Mammary epithelial cell (primary cell): ENCODE measurements at regions not wholly inside any gene's neighbourhood (a gene's known extent, or its start where the extent isn't known, plus 50 kb on each side); places are given as distances from the start of the nearest gene placed in this dataset.

ENCODE experiments used
- EZH2 ChIP-seq: IDR thresholded peaks from 2 replicates; pipeline ENCODE4 v1.6.1; 2012; ENCODE audit warnings: low read length, inconsistent platforms, borderline replicate concordance
- TF ChIP-seq, protein P1 (sequence below), 2 donors: IDR thresholded peaks in 1 of 2; conservative IDR thresholded peaks in 1 of 2; 2 replicates each; pipeline ENCODE4 v1.5.1; 2011 to 2012; ENCODE audit warnings: inconsistent platforms in 2 of 2, low read length in 2 of 2, mild to moderate bottlenecking in 2 of 2, control low read depth in 1 of 2, low read depth in 1 of 2; ENCODE audit not compliant: insufficient read depth in 1 of 2; ENCODE audit errors: extremely low read depth in 1 of 2

GRCh38 chr15:38701149-38701548 lies 136.5 kb upstream of the RASGRP1 start:
- TF ChIP-seq, protein P1, sequence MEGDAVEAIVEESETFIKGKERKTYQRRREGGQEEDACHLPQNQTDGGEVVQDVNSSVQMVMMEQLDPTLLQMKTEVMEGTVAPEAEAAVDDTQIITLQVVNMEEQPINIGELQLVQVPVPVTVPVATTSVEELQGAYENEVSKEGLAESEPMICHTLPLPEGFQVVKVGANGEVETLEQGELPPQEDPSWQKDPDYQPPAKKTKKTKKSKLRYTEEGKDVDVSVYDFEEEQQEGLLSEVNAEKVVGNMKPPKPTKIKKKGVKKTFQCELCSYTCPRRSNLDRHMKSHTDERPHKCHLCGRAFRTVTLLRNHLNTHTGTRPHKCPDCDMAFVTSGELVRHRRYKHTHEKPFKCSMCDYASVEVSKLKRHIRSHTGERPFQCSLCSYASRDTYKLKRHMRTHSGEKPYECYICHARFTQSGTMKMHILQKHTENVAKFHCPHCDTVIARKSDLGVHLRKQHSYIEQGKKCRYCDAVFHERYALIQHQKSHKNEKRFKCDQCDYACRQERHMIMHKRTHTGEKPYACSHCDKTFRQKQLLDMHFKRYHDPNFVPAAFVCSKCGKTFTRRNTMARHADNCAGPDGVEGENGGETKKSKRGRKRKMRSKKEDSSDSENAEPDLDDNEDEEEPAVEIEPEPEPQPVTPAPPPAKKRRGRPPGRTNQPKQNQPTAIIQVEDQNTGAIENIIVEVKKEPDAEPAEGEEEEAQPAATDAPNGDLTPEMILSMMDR (conservative IDR thresholded peaks at IDR 0.05 in 1 of 2, IDR thresholded peaks at IDR 0.05 in 1 of 2; ENCODE audit: extremely low read depth in 1 of 2, insufficient read depth in 1 of 2, low read depth in 1 of 2, low read length in 2 of 2) = no peak
- no peak for TF ChIP-seq EZH2
